Activated T-helper 2 cell treated with anti-CD3 and anti-CD28 coated beads, Interferon-gamma antibody, Interleukin-2, Interleukin-4, amounts not matched to agents 10 μg/mL and 5 μg/mL and 100 μg/mL, durations not matched to agents 14 hours and 24 hours and 36 hours (primary cell): ENCODE measurements at regions not wholly inside any gene's neighbourhood (a gene's known extent, or its start where the extent isn't known, plus 50 kb on each side); places are given as distances from the start of the nearest gene placed in this dataset.
"Not testable (repeated sequence)": the region's sequence is repeated elsewhere in the genome, so short reads cannot be mapped to it uniquely, and the experiment has no call there.

Experiments used
- DNase-seq: peaks from one replicate; pipeline ENCODE4 v3.0.0; 2021; ENCODE audit warnings: low spot score
- H3K27ac Mint-ChIP-seq: one replicate; pipeline ENCODE4 v1.8.0; 2021; ENCODE audit warnings: mixed read lengths
- H3K27me3 Mint-ChIP-seq: one replicate; pipeline ENCODE4 v1.8.0; 2021; ENCODE audit warnings: low read depth, mixed read lengths
- H3K36me3 Mint-ChIP-seq: one replicate; pipeline ENCODE4 v1.8.0; 2021; ENCODE audit warnings: low read depth, mixed read lengths
- H3K4me1 Mint-ChIP-seq: one replicate; pipeline ENCODE4 v1.8.0; 2021; ENCODE audit warnings: low read depth, mixed read lengths
- H3K4me3 Mint-ChIP-seq: one replicate; pipeline ENCODE4 v1.8.0; 2021; ENCODE audit warnings: low read depth, mild to moderate bottlenecking, moderate library complexity, mixed read lengths
- H3K9me3 Mint-ChIP-seq: one replicate; pipeline ENCODE4 v1.8.0; 2021; ENCODE audit warnings: mixed read lengths
- intact Hi-C: fragments of 100-400 bp; cut with micrococcal nuclease; formaldehyde crosslinking; loops from one replicate; pipeline ENCODE4 v1.15.1; 2023

DNA sequence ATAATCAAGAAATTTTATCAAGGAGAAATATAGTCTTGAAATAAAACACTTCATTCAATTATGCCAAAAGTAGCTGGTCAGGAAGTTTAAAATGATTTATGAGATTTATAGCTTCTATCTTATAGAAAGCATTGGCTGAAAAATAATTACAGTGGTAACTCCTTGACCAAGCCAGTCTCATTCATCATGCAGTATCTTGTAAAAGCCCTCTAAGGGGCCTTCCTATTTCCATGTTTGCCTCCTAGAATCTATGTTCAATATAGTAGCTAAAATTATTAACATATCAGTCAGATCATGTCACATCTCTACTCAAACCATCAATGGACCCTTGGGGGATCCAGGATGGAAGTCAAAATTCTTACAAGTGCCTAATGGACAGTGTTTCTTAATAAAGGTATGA, 393.4 kb upstream of the ST8SIA4 start:
- H3K9me3 Mint-ChIP-seq, result no peaks in the 10 kb centered on the region
- no peak overlapping the region for H3K27ac Mint-ChIP-seq
- intact Hi-C loops, result no loop called here
- H3K27me3 Mint-ChIP-seq, result no peaks in the 10 kb centered on the region
- DNase-seq, result no peak
- no peaks in the 10 kb centered on the region for H3K36me3 Mint-ChIP-seq
- H3K4me1 Mint-ChIP-seq, result no peaks in the 10 kb centered on the region
- H3K4me3 Mint-ChIP-seq, result no peak overlapping the region

DNA sequence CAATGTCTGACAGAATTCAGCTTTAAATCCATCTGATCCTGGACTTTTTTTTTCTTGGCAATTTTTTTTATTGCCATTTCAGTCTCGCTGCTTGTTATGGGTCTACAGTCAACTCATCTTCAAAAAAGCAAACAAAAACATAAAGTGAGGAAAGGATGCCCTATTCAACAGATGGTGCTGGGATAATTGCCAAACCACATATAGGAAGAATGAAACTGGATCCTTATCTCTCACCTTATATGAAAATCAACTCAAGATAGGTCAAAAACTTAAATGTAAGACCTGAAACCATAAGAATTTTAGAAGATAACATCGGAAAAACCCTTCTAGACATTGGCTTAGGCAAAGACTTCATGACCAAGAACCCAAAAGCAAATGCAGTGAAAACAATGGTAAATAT, 389.1 kb upstream of the ST8SIA4 start:
- Mint-ChIP-seq H3K9me3 (no peaks in the 10 kb centered on the region), H3K4me1 (no peaks in the 10 kb centered on the region), H3K4me3 (no peak overlapping the region), H3K27ac (no peak overlapping the region), H3K36me3 (no peaks in the 10 kb centered on the region), H3K27me3 (no peaks in the 10 kb centered on the region)
- no peak for DNase-seq
- intact Hi-C loops, result no loop called here

DNA sequence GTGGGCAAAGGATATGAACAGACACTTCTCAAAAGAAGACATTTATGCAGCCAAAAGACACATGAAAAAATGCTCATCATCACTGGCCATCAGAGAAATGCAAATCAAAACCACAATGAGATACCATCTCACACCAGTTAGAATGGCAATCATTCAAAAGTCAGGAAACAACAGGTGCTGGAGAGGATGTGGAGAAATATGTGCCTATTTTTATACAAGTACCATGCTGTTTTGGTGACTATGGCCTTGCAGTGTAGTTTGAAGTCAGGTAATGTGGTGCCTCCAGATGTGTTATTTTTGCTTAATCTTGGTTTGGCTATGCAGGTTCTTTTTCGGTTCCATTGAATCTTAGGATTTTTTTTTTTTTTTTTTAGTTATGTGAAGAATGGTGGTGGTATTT, 387.7 kb upstream of the ST8SIA4 start:
- H3K27me3 Mint-ChIP-seq, H3K9me3 Mint-ChIP-seq, H3K4me3 Mint-ChIP-seq, H3K36me3 Mint-ChIP-seq, intact Hi-C loops, H3K4me1 Mint-ChIP-seq, H3K27ac Mint-ChIP-seq, DNase-seq: not testable (repeated sequence)

DNA sequence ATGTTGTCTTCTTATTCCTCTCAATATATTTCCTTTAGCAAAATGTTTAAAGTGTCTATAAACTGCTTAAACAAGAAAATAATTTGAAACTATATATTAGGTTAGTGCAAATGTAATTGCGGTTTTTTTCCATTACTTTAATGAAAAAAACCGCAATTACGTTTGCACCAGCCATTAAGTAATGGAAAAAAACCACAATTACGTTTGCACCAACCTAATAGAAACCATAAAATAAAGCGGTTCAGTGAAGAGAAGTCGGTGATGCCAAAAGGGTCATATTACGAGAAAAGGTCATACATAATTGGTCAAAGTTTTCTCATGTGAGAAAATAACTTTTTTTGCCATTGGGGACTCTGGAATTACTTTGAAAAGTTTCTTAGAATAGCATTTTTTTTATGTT, 385.6 kb upstream of the ST8SIA4 start:
- Mint-ChIP-seq H3K4me3 (no peak overlapping the region), H3K36me3 (no peaks in the 10 kb centered on the region), H3K4me1 (no peaks in the 10 kb centered on the region), H3K27ac (no peak overlapping the region), H3K27me3 (no peaks in the 10 kb centered on the region), H3K9me3 (no peaks in the 10 kb centered on the region)
- DNase-seq, result no peak
- intact Hi-C loops, result no loop called here

DNA sequence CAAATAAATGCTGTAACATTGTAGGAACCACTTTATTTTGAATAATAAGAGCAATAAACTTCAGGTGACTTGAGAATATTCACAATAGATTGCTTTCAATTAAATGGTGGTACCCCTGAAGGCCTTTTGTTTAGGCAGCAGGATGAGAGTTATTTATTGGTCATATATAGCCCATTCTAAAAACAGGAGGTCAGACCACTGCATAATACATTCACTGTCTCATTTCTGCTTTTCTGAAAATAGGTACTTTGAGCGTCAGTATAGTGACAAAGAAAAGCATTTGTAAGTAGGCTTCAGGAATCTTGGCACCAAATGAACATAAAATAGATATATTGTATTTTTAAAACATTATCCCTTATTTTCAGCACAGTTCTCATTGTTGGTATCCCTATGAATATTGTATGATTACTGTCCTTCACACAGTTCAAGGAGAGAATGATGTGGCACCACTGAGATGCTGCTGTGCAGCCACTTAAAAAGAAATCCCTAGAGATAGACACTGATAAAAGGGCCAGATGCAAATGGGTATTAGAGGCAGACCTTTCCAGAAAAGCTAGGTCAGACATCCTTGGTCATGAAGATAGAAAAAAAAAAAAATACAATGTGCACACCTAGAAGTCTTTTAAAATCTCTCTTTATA, 381.8 kb upstream of the ST8SIA4 start:
- intact Hi-C loops, result no loop called here
- Mint-ChIP-seq H3K4me3 (no peak overlapping the region), H3K27ac (no peak overlapping the region), H3K36me3 (no peaks in the 10 kb centered on the region), H3K27me3 (no peaks in the 10 kb centered on the region), H3K4me1 (no peaks in the 10 kb centered on the region), H3K9me3 (no peaks in the 10 kb centered on the region)
- no peak for DNase-seq

DNA sequence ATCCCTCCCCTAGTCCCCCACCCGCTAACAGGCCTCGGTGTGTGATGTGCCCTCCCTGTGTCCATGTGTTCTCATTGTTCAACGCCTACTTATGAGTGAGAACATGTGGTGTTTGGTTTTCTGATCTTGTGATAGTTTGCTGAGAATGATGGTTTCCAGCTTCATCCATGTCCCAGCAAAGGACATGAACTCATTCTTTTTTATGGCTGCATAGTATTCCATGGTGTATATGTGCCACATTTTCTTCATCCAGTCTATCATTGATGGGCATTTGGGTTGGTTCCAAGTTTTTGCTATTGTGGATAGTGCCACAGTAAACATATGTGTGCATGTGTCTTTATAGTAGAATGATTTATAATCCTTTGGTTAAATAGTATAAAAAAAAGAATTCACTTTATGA, 380.9 kb upstream of the ST8SIA4 start:
- intact Hi-C loops, H3K36me3 Mint-ChIP-seq: not testable (repeated sequence)

DNA sequence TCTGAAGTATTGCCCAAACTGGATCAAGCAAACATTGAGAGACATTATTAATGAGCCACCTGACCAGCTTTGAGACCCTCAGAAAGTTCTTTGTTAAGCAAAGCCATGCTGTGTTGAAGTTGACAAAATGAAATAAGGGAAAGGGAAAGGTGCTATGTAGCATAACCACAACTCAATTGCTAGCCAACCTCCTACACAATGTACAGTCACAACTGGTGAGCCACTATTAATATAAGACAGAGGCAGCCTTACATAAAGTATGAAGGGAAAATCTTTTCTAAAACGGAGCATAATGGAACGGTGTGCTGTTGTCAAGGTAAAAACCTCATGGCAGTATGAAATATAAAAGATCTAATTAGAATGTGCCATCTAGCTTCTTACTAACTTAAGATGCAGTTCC, 375.8 kb upstream of the ST8SIA4 start:
- Mint-ChIP-seq H3K27ac (no peak overlapping the region), H3K4me1 (no peaks in the 10 kb centered on the region), H3K4me3 (no peak overlapping the region), H3K36me3 (no peaks in the 10 kb centered on the region), H3K27me3 (no peaks in the 10 kb centered on the region), H3K9me3 (no peaks in the 10 kb centered on the region)
- intact Hi-C loops, result no loop called here
- no peak for DNase-seq

More for the DNA sequence above, 380.9 kb upstream of the ST8SIA4 start:
- not testable (repeated sequence) for H3K4me3 Mint-ChIP-seq, DNase-seq, H3K4me1 Mint-ChIP-seq, H3K27me3 Mint-ChIP-seq, H3K9me3 Mint-ChIP-seq, H3K27ac Mint-ChIP-seq

DNA sequence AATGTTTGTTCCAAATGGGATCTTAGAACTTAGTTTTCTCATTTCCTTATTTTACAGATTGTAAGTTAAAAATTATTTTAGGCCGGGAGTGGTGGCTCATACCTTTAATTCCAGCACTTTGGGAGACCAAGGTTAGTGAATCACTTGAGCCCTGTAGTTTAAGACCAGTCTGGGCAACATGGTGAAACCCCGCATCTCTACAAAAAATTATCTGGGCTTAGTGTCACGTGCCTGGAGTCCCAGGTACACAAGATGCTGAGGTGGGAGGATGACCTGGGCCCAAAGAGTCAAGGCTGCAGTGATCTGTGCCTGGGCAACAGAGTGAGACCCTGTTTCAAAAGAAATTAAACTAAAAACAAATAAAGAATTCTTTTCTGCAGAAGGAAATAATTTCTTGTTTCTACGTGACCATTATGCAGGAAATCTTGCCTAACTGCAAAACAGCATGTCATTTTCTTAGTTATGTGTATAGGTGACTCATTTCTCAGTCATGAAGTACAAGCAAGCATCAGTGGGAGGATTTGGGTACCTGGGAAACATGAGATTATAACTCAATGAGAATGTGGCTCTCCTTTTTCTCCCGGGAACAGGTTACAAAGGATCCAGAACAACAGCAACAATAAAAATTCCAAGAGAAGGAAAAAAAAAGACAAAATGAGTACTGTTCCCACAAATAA, 375.1 kb upstream of the ST8SIA4 start:
- H3K9me3 Mint-ChIP-seq, result no peaks in the 10 kb centered on the region
- intact Hi-C loops, result no loop called here
- H3K36me3 Mint-ChIP-seq, result no peaks in the 10 kb centered on the region

DNA sequence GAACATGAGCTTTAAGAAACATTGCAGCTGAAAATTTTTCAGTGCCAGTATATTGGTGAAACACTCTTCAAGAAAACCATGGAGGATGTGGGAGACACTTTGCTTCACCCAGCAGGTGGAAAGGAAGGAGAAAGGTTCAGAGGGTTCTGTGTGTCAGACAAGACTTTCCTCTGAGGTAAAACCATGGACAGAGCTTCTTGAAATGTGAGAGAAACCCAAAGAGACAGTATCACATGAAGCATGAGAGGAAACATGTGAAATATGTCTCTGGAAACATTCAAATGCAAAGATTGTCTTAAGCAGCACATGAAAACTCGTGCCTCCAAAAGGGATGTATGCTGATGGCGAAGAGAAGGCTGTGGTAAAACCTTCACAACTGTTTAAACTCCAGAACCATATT, 368.9 kb upstream of the ST8SIA4 start:
- no peaks in the 10 kb centered on the region for H3K4me1 Mint-ChIP-seq

More for the DNA sequence above, 375.1 kb upstream of the ST8SIA4 start:
- Mint-ChIP-seq H3K4me3 (no peak overlapping the region), H3K27ac (no peak overlapping the region), H3K4me1 (no peaks in the 10 kb centered on the region), H3K27me3 (no peaks in the 10 kb centered on the region)
- DNase-seq, result no peak

DNA sequence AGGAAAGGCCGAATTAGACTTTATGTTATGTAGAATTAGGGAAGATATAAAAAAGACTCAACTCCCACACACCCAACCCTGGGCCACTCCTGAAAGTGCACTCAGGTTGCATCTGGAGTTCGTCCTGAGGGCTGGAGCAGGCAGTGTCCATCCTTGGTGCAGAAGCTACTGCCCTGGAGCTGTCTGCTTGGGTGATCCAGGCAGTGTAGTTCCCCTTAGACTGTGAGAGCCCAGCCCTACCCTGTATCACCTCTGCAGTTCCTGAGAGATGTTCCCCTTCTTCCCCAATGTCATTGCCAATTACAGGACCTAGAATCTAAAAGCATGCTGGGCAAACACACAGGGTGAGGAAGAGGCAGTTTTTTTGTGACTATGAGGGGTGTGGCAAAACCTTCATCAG, 368.3 kb upstream of the ST8SIA4 start:
- Mint-ChIP-seq H3K27me3 (no peaks in the 10 kb centered on the region), H3K4me3 (no peak overlapping the region), H3K4me1 (no peaks in the 10 kb centered on the region), H3K9me3 (no peaks in the 10 kb centered on the region), H3K27ac (no peak overlapping the region), H3K36me3 (no peaks in the 10 kb centered on the region)
- intact Hi-C loops, result no loop called here
- no peak for DNase-seq

More for the DNA sequence above, 368.9 kb upstream of the ST8SIA4 start:
- Mint-ChIP-seq H3K4me3 (no peak overlapping the region), H3K27ac (no peak overlapping the region), H3K9me3 (no peaks in the 10 kb centered on the region), H3K27me3 (no peaks in the 10 kb centered on the region), H3K36me3 (no peaks in the 10 kb centered on the region)
- no peak for DNase-seq
- intact Hi-C loops, result no loop called here

DNA sequence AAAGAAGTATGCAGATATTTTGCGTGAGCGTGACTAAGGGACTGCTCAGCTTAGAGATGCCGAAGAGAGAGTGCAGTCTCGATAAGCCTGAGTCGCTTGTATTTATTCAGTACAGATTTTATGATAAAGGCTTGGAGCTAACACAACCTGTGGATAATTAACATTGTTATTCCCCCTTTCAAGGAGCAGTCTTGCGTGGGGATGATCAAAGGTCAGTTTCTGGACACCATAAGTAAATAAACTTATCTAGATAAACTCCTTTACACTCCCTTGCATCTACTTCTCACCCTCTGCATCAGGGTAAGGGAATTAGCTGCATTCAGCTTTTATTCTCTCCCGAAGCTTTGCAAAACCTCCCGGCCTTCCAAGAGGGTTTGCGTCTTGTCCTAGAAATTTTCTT, 357.8 kb upstream of the ST8SIA4 start:
- Mint-ChIP-seq H3K27me3 (no peaks in the 10 kb centered on the region), H3K9me3 (no peaks in the 10 kb centered on the region), H3K4me1 (no peaks in the 10 kb centered on the region), H3K36me3 (no peaks in the 10 kb centered on the region), H3K27ac (no peak overlapping the region), H3K4me3 (no peak overlapping the region)
- no peak for DNase-seq
- intact Hi-C loops, result no loop called here

DNA sequence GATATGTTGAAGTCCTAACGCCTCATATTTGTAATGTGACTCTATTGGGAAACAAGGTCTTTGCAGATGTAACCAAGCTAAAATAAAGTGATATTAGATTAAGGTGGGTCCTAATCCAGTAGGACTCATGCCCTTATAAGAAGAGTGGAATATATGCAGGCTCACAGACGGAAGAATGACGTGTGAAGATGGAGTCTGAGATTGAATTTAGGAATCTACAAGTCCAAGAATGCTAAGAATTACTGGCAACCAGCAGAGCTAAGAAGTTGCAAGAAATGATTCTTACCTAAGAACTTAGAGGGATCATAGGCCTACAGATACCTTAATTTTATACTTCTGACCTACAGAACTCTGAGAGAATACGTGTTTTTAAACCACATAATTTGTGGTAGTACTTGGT, 350.0 kb upstream of the ST8SIA4 start:
- Mint-ChIP-seq H3K27me3 (no peaks in the 10 kb centered on the region), H3K9me3 (no peaks in the 10 kb centered on the region), H3K36me3 (no peaks in the 10 kb centered on the region), H3K4me3 (no peak overlapping the region), H3K4me1 (no peaks in the 10 kb centered on the region), H3K27ac (no peak overlapping the region)
- DNase-seq, result no peak
- intact Hi-C loops, result no loop called here

DNA sequence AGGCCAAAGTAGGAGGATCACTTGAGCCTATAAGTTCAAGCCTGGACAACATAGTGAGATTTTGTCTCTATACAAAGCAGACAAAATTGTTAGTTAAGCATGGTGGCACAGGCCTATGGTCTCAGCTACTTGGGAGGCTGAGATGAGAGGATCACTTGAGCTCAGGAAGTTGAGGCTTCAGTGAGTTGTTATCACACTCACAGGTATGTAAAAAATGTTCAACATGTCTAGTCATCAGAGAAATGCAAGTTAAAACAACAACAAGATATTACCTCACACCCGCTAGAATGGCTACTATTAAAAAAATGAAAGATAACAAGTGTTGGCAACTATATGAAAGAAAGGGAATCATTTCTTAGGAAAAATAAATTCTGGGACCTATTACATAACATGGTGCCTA, 341.5 kb upstream of the ST8SIA4 start:
- H3K27me3 Mint-ChIP-seq, result no peaks in the 10 kb centered on the region
- no peak for DNase-seq
- H3K27ac Mint-ChIP-seq, result no peak overlapping the region
- H3K9me3 Mint-ChIP-seq, result no peaks in the 10 kb centered on the region
- no peaks in the 10 kb centered on the region for H3K36me3 Mint-ChIP-seq
- H3K4me3 Mint-ChIP-seq, result no peak overlapping the region
- no peaks in the 10 kb centered on the region for H3K4me1 Mint-ChIP-seq
- intact Hi-C loops, result no loop called here
